C4-2B (cell line): ENCODE measurements at regions not wholly inside any gene's neighbourhood (a gene's known extent, or its start where the extent isn't known, plus 50 kb on each side); places are given as distances from the start of the nearest gene placed in this dataset.

ENCODE experiments used
- ZFX ChIP-seq: fragments of 450-650 bp; IDR thresholded peaks from 2 replicates; pipeline ENCODE4 v1.6.1; 2017
- TF ChIP-seq, protein P1 (sequence below): fragments of 450-650 bp; conservative IDR thresholded peaks from 2 replicates; pipeline ENCODE4 v1.5.1; 2017; ENCODE audit warnings: mild to moderate bottlenecking

DNA sequence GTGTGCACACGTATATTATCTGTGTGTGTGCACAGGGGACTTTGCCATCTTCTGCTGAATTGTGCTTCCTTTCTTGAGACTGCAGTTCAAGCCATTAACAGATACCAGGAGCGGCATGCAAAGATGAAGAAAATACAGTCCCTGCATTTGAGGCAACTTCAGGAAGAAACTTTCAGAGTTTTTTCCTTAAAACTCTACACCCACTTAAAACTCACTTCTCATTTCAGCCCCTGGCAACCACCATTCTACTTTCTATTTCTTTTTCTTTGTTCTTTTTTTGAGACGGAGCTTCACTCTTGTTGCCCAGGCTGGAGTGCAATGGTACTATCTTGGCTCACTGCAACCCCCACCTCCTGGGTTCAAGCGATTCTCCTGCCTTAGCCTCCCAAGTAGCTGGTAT, 448.9 kb upstream of the ZMIZ1 start:
- TF ChIP-seq, protein P1, sequence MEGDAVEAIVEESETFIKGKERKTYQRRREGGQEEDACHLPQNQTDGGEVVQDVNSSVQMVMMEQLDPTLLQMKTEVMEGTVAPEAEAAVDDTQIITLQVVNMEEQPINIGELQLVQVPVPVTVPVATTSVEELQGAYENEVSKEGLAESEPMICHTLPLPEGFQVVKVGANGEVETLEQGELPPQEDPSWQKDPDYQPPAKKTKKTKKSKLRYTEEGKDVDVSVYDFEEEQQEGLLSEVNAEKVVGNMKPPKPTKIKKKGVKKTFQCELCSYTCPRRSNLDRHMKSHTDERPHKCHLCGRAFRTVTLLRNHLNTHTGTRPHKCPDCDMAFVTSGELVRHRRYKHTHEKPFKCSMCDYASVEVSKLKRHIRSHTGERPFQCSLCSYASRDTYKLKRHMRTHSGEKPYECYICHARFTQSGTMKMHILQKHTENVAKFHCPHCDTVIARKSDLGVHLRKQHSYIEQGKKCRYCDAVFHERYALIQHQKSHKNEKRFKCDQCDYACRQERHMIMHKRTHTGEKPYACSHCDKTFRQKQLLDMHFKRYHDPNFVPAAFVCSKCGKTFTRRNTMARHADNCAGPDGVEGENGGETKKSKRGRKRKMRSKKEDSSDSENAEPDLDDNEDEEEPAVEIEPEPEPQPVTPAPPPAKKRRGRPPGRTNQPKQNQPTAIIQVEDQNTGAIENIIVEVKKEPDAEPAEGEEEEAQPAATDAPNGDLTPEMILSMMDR = no peak
- TF ChIP-seq ZFX = no peak
